Suprapubic skin (tissue), 4 donors: ENCODE measurements at regions not wholly inside any gene's neighbourhood (a gene's known extent, or its start where the extent isn't known, plus 50 kb on each side); places are given as distances from the start of the nearest gene placed in this dataset.

Experiments used
- DNase-seq, 2 donors: peaks; one replicate each; pipeline ENCODE4 v3.0.0-alpha.2; 2019; ENCODE audit warnings: low spot score in 2 of 2
- H3K27ac ChIP-seq: fragments of 200-600 bp; sonication (generic); one replicate; pipeline ENCODE4 v1.5.1; 2019
- H3K27me3 ChIP-seq: fragments of 200-600 bp; sonication (generic); one replicate; pipeline ENCODE4 v1.5.1; 2019
- H3K36me3 ChIP-seq: fragments of 200-600 bp; sonication (generic); one replicate; pipeline ENCODE4 v1.5.1; 2019
- H3K4me1 ChIP-seq: fragments of 200-600 bp; sonication (generic); one replicate; pipeline ENCODE4 v1.5.1; 2019
- H3K4me3 ChIP-seq: fragments of 200-600 bp; sonication (generic); one replicate; pipeline ENCODE4 v1.5.1; 2019; ENCODE audit warnings: mild to moderate bottlenecking
- H3K9me3 ChIP-seq: fragments of 200-600 bp; sonication (generic); one replicate; pipeline ENCODE4 v1.5.1; 2019
- CTCF ChIP-seq, 2 donors: fragments of 200-600 bp in 1 of 2; fragments of 450-650 bp in 1 of 2; sonication (generic) in 1 of 2; IDR thresholded peaks; one replicate each; pipeline ENCODE4 v1.5.1; 2016 to 2019; ENCODE audit warnings: antibody characterized with exemption in 2 of 2, mild to moderate bottlenecking in 1 of 2, moderate library complexity in 1 of 2
- EP300 ChIP-seq: sonication (generic); formaldehyde crosslinking; IDR thresholded peaks from one replicate; pipeline ENCODE4 v1.6.1; 2017; ENCODE audit warnings: antibody characterized with exemption
- POLR2A ChIP-seq, 2 donors: fragments of 450-650 bp; IDR thresholded peaks; one replicate each; pipeline ENCODE4 v1.6.1; 2017; ENCODE audit warnings: antibody characterized with exemption in 2 of 2, mild to moderate bottlenecking in 2 of 2, moderate library complexity in 2 of 2
- POLR2AphosphoS5 ChIP-seq, 3 donors: sonication (generic); formaldehyde crosslinking; IDR thresholded peaks; one replicate each; pipeline ENCODE4 v1.6.1; 2017; ENCODE audit warnings: antibody characterized with exemption in 3 of 3
- WGBS: methylation state at CpG from one replicate; pipeline ENCODE4 v1.1.5; 2018; 5-methylcytosine and 5-hydroxymethylcytosine counted together

DNA sequence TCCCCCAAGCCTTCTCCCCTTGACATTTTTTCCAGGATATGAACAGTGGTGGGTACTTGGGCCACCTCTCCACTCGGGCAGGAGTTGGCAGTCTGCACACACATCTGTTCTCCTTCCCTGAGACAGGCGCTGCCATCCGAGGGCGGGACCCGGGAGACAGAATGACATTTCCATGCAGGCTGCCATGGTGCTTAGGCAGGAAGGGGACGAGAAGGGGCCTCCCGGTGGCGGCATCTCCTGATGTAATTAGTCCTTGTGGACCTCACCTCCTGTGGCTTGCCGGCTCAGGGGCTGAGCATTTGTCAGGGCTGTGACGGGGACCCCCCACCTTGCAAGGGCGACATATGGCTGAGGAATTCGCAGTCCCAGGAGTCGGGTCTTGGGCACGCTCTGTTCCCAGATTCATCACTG lies 197.2 kb downstream of the FOXL1 start:
- no peaks in the 10 kb centered on the region for H3K36me3 ChIP-seq
- no peak overlapping the region for H3K27ac ChIP-seq
- peaks cover 40% of the 10 kb centered on the region for H3K27me3 ChIP-seq
- WGBS = 62% methylated on average over 7 of the region's 14 CpGs
- TF ChIP-seq POLR2A (IDR thresholded peaks at IDR 0.05) (no peak), CTCF (IDR thresholded peaks at IDR 0.05) (no peak), EP300 (no peak), POLR2AphosphoS5 (IDR thresholded peaks at IDR 0.05) (no peak)
- H3K4me1 ChIP-seq = no peaks in the 10 kb centered on the region
- no peak overlapping the region for H3K4me3 ChIP-seq
- peak in 1 of 2 donors; percentile 57 for DNase-seq
- no peaks in the 10 kb centered on the region for H3K9me3 ChIP-seq

GRCh38 chr16:86777381-86777946 lies 199.1 kb downstream of the FOXL1 start:
- no peak for DNase-seq
- H3K36me3 ChIP-seq = no peaks in the 10 kb centered on the region
- WGBS = 69% methylated on average over 4 of the region's 4 CpGs
- H3K4me3 ChIP-seq = no peak overlapping the region
- H3K27me3 ChIP-seq = peaks cover 46% of the 10 kb centered on the region
- no peaks in the 10 kb centered on the region for H3K4me1 ChIP-seq
- TF ChIP-seq POLR2AphosphoS5 (IDR thresholded peaks at IDR 0.05) = no peak
- no peak for TF ChIP-seq CTCF (IDR thresholded peaks at IDR 0.05)
- TF ChIP-seq POLR2A (IDR thresholded peaks at IDR 0.05) = no peak
- no peak overlapping the region for H3K27ac ChIP-seq
- no peaks in the 10 kb centered on the region for H3K9me3 ChIP-seq

GRCh38 chr16:86778108-86778745 lies 199.9 kb downstream of the FOXL1 start:
- H3K36me3 ChIP-seq = no peaks in the 10 kb centered on the region
- 71% methylated on average over 13 of the region's 13 CpGs for WGBS
- H3K27ac ChIP-seq = no peak overlapping the region
- H3K27me3 ChIP-seq = peaks cover 46% of the 10 kb centered on the region
- DNase-seq = no peak
- TF ChIP-seq POLR2A (IDR thresholded peaks at IDR 0.05) = no peak
- TF ChIP-seq POLR2AphosphoS5 (IDR thresholded peaks at IDR 0.05) = no peak
- no peak for TF ChIP-seq CTCF (IDR thresholded peaks at IDR 0.05)
- TF ChIP-seq EP300 = no peak
- H3K9me3 ChIP-seq = no peaks in the 10 kb centered on the region
- no peaks in the 10 kb centered on the region for H3K4me1 ChIP-seq
- H3K4me3 ChIP-seq = no peak overlapping the region

- Histone ChIP-seq H3K4me1 (peaks cover 2% of the 10 kb centered on the region), H3K27me3 (peaks cover 46% of the 10 kb centered on the region), H3K36me3 (no peaks in the 10 kb centered on the region), H3K27ac (no peak overlapping the region), H3K9me3 (no peaks in the 10 kb centered on the region), H3K4me3 (no peak overlapping the region)
- no peak for TF ChIP-seq POLR2AphosphoS5 (IDR thresholded peaks at IDR 0.05)
- no peak for TF ChIP-seq CTCF (IDR thresholded peaks at IDR 0.05)
- TF ChIP-seq POLR2A (IDR thresholded peaks at IDR 0.05) = no peak
- TF ChIP-seq EP300 = no peak
- WGBS = 72% methylated on average over 9 of the region's 9 CpGs
- DNase-seq = no peak
Observed at GRCh38 chr16:86778978-86779377, 200.6 kb downstream of the FOXL1 start.

DNA sequence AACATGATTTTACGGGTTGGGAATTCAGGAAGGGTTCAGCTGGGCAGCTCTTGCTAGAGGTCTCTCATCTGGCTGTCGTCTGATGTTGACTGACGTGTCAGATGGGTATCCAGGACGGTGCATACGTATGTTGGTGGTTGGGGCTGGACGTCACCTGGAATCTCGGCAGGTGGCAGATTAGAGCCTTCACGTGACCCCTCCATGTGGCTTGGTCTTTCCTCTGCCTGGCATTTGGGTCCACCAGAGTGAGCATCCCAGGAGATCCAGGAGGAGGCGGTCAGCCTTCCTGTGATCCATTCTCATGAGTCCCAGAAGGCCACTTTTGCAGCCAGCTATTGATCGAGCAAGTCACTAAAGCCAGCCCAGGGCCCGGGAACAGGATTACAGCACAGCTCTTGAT lies 202.7 kb downstream of the FOXL1 start:
- Histone ChIP-seq H3K27me3 (peaks cover 38% of the 10 kb centered on the region), H3K36me3 (no peaks in the 10 kb centered on the region), H3K27ac (no peak overlapping the region), H3K4me3 (no peak overlapping the region), H3K9me3 (no peaks in the 10 kb centered on the region), H3K4me1 (peaks cover 3% of the 10 kb centered on the region)
- no peak for DNase-seq
- 86% methylated on average over 9 of the region's 11 CpGs for WGBS
- no peak for TF ChIP-seq CTCF (IDR thresholded peaks at IDR 0.05)
- no peak for TF ChIP-seq POLR2AphosphoS5 (IDR thresholded peaks at IDR 0.05)
